Epidermal melanocyte (primary cell): ENCODE measurements at regions not wholly inside any gene's neighbourhood (a gene's known extent, or its start where the extent isn't known, plus 50 kb on each side); places are given as distances from the start of the nearest gene placed in this dataset.
"Not testable (repeated sequence)": the region's sequence is repeated elsewhere in the genome, so short reads cannot be mapped to it uniquely, and the experiment has no call there.

Experiments used
- DNase-seq: peaks from one replicate; pipeline ENCODE4 v3.0.0; 2011; ENCODE audit warnings: low spot score; ENCODE audit not compliant: insufficient read length

GRCh38 chr7:116340943-116341907, 130.9 kb downstream of the TES start:
- DNase-seq: no peak

- no peak for DNase-seq
Measured at GRCh38 chr7:116342125-116342524, 131.8 kb downstream of the TES start.

GRCh38 chr7:116347151-116347832, 137.0 kb downstream of the TES start:
- no peak for DNase-seq

- DNase-seq: no peak
Measured at GRCh38 chr7:116348346-116348745, 138.0 kb downstream of the TES start.

- DNase-seq: no peak
Measured at GRCh38 chr7:116351966-116352365, 141.6 kb downstream of the TES start.

GRCh38 chr7:116353647-116354046, 143.3 kb downstream of the TES start:
- no peak for DNase-seq

- no peak for DNase-seq
Measured at GRCh38 chr7:116354171-116354545, 143.8 kb downstream of the TES start.

- DNase-seq: peak; percentile 26
Measured at GRCh38 chr7:116354546-116355423, 144.4 kb downstream of the TES start.

- no peak for DNase-seq
Measured at GRCh38 chr7:116355424-116355765, 144.1 kb upstream of the CAV2 start.

- DNase-seq: no peak
Measured at GRCh38 chr7:116356333-116356965, 143.1 kb upstream of the CAV2 start.

- no peak for DNase-seq
Measured at GRCh38 chr7:116356979-116357378, 142.6 kb upstream of the CAV2 start.

GRCh38 chr7:116357781-116358670, 141.5 kb upstream of the CAV2 start:
- no peak for DNase-seq

- no peak for DNase-seq
Measured at GRCh38 chr7:116361767-116362166, 137.8 kb upstream of the CAV2 start.

- no peak for DNase-seq
Measured at GRCh38 chr7:116363637-116364432, 135.7 kb upstream of the CAV2 start.

- DNase-seq: no peak
Measured at GRCh38 chr7:116364469-116364868, 135.1 kb upstream of the CAV2 start.

- no peak for DNase-seq
Measured at GRCh38 chr7:116365797-116366196, 133.7 kb upstream of the CAV2 start.

GRCh38 chr7:116367171-116367813, 132.2 kb upstream of the CAV2 start:
- no peak for DNase-seq

- no peak for DNase-seq
Measured at GRCh38 chr7:116368965-116369364, 130.6 kb upstream of the CAV2 start.

- not testable (repeated sequence) for DNase-seq
Measured at GRCh38 chr7:116371536-116371935, 128.0 kb upstream of the CAV2 start.
